ENCODE measurements at regions not wholly inside any gene's neighbourhood (a gene's known extent, or its start where the extent isn't known, plus 50 kb on each side); places are given as distances from the start of the nearest gene placed in this dataset.

DNA sequence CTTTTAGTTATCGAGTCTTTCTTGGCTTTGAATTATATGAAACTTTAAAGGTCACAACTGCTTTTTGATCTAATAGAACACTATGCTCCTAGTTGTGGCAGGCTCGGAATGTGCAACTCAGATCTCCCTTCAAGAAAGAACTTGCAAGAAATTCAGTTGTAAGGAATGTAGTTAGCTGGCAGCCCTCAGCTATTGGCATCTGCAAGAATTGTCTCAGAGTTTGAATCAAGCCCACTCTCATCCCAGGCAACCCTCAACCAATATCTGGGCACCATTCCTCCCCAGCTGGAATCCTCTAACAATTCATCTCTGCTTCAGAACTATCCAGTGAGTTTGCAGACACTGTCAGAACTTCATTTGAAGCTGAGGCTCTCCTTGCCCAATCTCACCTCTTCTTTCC, 447.2 kb downstream of the KIF2B start:
- no peak for TF ChIP-seq EGR1 (IDR thresholded peaks at IDR 0.05; ENCODE audit: low read depth)
- TF ChIP-seq, protein P1, sequence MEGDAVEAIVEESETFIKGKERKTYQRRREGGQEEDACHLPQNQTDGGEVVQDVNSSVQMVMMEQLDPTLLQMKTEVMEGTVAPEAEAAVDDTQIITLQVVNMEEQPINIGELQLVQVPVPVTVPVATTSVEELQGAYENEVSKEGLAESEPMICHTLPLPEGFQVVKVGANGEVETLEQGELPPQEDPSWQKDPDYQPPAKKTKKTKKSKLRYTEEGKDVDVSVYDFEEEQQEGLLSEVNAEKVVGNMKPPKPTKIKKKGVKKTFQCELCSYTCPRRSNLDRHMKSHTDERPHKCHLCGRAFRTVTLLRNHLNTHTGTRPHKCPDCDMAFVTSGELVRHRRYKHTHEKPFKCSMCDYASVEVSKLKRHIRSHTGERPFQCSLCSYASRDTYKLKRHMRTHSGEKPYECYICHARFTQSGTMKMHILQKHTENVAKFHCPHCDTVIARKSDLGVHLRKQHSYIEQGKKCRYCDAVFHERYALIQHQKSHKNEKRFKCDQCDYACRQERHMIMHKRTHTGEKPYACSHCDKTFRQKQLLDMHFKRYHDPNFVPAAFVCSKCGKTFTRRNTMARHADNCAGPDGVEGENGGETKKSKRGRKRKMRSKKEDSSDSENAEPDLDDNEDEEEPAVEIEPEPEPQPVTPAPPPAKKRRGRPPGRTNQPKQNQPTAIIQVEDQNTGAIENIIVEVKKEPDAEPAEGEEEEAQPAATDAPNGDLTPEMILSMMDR (IDR thresholded peaks at IDR 0.05 in 2 of 3, conservative IDR thresholded peaks at IDR 0.05 in 1 of 3; ENCODE audit: borderline replicate concordance in 1 of 3, insufficient read depth in 1 of 3, low read depth in 2 of 3, low read length in 2 of 3): no peak
- TF ChIP-seq, protein P2, sequence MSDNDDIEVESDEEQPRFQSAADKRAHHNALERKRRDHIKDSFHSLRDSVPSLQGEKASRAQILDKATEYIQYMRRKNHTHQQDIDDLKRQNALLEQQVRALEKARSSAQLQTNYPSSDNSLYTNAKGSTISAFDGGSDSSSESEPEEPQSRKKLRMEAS (IDR thresholded peaks at IDR 0.05): no peak
- no peak for TF ChIP-seq POLR2A (IDR thresholded peaks at IDR 0.05; ENCODE audit: borderline replicate concordance, extremely low read depth, insufficient read depth, insufficient read length)
- TF ChIP-seq, protein P3, sequence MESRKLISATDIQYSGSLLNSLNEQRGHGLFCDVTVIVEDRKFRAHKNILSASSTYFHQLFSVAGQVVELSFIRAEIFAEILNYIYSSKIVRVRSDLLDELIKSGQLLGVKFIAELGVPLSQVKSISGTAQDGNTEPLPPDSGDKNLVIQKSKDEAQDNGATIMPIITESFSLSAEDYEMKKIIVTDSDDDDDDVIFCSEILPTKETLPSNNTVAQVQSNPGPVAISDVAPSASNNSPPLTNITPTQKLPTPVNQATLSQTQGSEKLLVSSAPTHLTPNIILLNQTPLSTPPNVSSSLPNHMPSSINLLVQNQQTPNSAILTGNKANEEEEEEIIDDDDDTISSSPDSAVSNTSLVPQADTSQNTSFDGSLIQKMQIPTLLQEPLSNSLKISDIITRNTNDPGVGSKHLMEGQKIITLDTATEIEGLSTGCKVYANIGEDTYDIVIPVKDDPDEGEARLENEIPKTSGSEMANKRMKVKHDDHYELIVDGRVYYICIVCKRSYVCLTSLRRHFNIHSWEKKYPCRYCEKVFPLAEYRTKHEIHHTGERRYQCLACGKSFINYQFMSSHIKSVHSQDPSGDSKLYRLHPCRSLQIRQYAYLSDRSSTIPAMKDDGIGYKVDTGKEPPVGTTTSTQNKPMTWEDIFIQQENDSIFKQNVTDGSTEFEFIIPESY (IDR thresholded peaks at IDR 0.05; ENCODE audit: extremely low read depth, insufficient replicate concordance, low read length): no peak
- TF ChIP-seq POLR2AphosphoS5 (IDR thresholded peaks at IDR 0.05; ENCODE audit: low read depth, low read length): no peak
